ENCODE measurements at regions not wholly inside any gene's neighbourhood (a gene's known extent, or its start where the extent isn't known, plus 50 kb on each side); places are given as distances from the start of the nearest gene placed in this dataset.

- TF ChIP-seq CTCF (IDR thresholded peaks at IDR 0.05; ENCODE audit: low read depth, low read length, missing control alignments), result no peak
- Histone ChIP-seq H3K27me3 (replicated peaks) (no peaks in the 10 kb centered on the region), H3K27ac (no peak overlapping the region), H3K36me3 (replicated peaks) (no peaks in the 10 kb centered on the region), H3K4me3 (ENCODE audit: low read depth, low read length) (no peak overlapping the region)
- in situ Hi-C loops (cut with HindIII; ENCODE audit: low pct_ligation_motif_present, low sequenced_read_pairs), result no loop called here
- no peak for DNase-seq
Observed at GRCh38 chr12:74980510-74980909, 229.1 kb downstream of the KCNC2 start.

- Histone ChIP-seq H3K4me3 (ENCODE audit: low read depth, low read length) (no peak overlapping the region), H3K36me3 (replicated peaks) (no peaks in the 10 kb centered on the region), H3K27ac (no peak overlapping the region), H3K27me3 (replicated peaks) (no peaks in the 10 kb centered on the region)
- no peak for TF ChIP-seq CTCF (IDR thresholded peaks at IDR 0.05; ENCODE audit: low read depth, low read length, missing control alignments)
- no peak for DNase-seq
- in situ Hi-C loops (cut with HindIII; ENCODE audit: low pct_ligation_motif_present, low sequenced_read_pairs), result no loop called here
Observed at GRCh38 chr12:74981541-74981940, 228.1 kb downstream of the KCNC2 start.

- no peak for DNase-seq
- in situ Hi-C loops (cut with HindIII; ENCODE audit: low pct_ligation_motif_present, low sequenced_read_pairs), result no loop called here
- Histone ChIP-seq H3K27me3 (replicated peaks) (no peaks in the 10 kb centered on the region), H3K27ac (no peak overlapping the region), H3K4me3 (ENCODE audit: low read depth, low read length) (no peak overlapping the region), H3K36me3 (replicated peaks) (no peaks in the 10 kb centered on the region)
- no peak for TF ChIP-seq CTCF (IDR thresholded peaks at IDR 0.05; ENCODE audit: low read depth, low read length, missing control alignments)
Observed at GRCh38 chr12:74983917-74984316, 225.7 kb downstream of the KCNC2 start.

GRCh38 chr12:74984631-74985030 lies 225.0 kb downstream of the KCNC2 start:
- no peak overlapping the region for H3K4me3 ChIP-seq (ENCODE audit: low read depth, low read length)
- TF ChIP-seq CTCF (IDR thresholded peaks at IDR 0.05; ENCODE audit: low read depth, low read length, missing control alignments), result no peak
- in situ Hi-C loops (cut with HindIII; ENCODE audit: low pct_ligation_motif_present, low sequenced_read_pairs), result no loop called here
- no peak overlapping the region for H3K27ac ChIP-seq
- no peaks in the 10 kb centered on the region for H3K36me3 ChIP-seq (replicated peaks)
- DNase-seq, result no peak
- no peaks in the 10 kb centered on the region for H3K27me3 ChIP-seq (replicated peaks)

- H3K36me3 ChIP-seq (replicated peaks), result no peaks in the 10 kb centered on the region
- H3K27me3 ChIP-seq (replicated peaks), result no peaks in the 10 kb centered on the region
- no peak overlapping the region for H3K27ac ChIP-seq
- TF ChIP-seq CTCF (IDR thresholded peaks at IDR 0.05; ENCODE audit: low read depth, low read length, missing control alignments), result no peak
- in situ Hi-C loops (cut with HindIII; ENCODE audit: low pct_ligation_motif_present, low sequenced_read_pairs), result no loop called here
- no peak overlapping the region for H3K4me3 ChIP-seq (ENCODE audit: low read depth, low read length)
- no peak for DNase-seq
Observed at GRCh38 chr12:74985293-74985985, 224.2 kb downstream of the KCNC2 start.

- TF ChIP-seq CTCF (IDR thresholded peaks at IDR 0.05; ENCODE audit: low read depth, low read length, missing control alignments), result no peak
Observed at GRCh38 chr12:74985986-74986319, 223.7 kb downstream of the KCNC2 start.

More at GRCh38 chr12:74985986-74986319, 223.7 kb downstream of the KCNC2 start:
- Histone ChIP-seq H3K4me3 (ENCODE audit: low read depth, low read length) (no peak overlapping the region), H3K27ac (no peak overlapping the region), H3K36me3 (replicated peaks) (no peaks in the 10 kb centered on the region), H3K27me3 (replicated peaks) (no peaks in the 10 kb centered on the region)
- no peak for DNase-seq
- in situ Hi-C loops (cut with HindIII; ENCODE audit: low pct_ligation_motif_present, low sequenced_read_pairs), result no loop called here

Data from brain microvascular endothelial cell (primary cell).